RWPE2 (cell line): ENCODE measurements at regions not wholly inside any gene's neighbourhood (a gene's known extent, or its start where the extent isn't known, plus 50 kb on each side); places are given as distances from the start of the nearest gene placed in this dataset.

ENCODE experiments used
- ATAC-seq: fragments of 200-7000 bp; cut with Tn5 transposase; 3 replicates; pipeline ENCODE4 v1.9.1; 2021; ENCODE audit warnings: low read depth
- DNase-seq: peaks from one replicate; pipeline ENCODE4 v3.0.0-alpha.2; 2020; ENCODE audit warnings: low spot score
- H3K27ac ChIP-seq: fragments of 450-650 bp; 2 replicates; pipeline ENCODE4 v1.5.1; 2017; ENCODE audit warnings: mild to moderate bottlenecking; ENCODE audit not compliant: poor library complexity, severe bottlenecking
- H3K27me3 ChIP-seq: fragments of 250-450 bp; sonication (Bioruptor Pico); 2 replicates; pipeline ENCODE4 v1.5.1; 2021; ENCODE audit warnings: mild to moderate bottlenecking, moderate library complexity; ENCODE audit not compliant: insufficient read depth, poor library complexity, severe bottlenecking
- H3K36me3 ChIP-seq: fragments of 250-450 bp; sonication (Bioruptor Pico); 2 replicates; pipeline ENCODE4 v1.5.1; 2020; ENCODE audit warnings: low read depth, mild to moderate bottlenecking, moderate library complexity
- H3K4me1 ChIP-seq: fragments of 250-450 bp; sonication (Bioruptor Pico); 2 replicates; pipeline ENCODE4 v1.5.1; 2021; ENCODE audit warnings: mild to moderate bottlenecking, moderate library complexity; ENCODE audit not compliant: insufficient read depth, poor library complexity, severe bottlenecking
- H3K4me3 ChIP-seq: fragments of 250-450 bp; sonication (Bioruptor Pico); 2 replicates; pipeline ENCODE4 v1.5.1; 2021; ENCODE audit warnings: mild to moderate bottlenecking, moderate library complexity; ENCODE audit not compliant: severe bottlenecking
- H3K9me3 ChIP-seq: fragments of 250-450 bp; sonication (Bioruptor Pico); 2 replicates; pipeline ENCODE4 v1.5.1; 2021; ENCODE audit warnings: mild to moderate bottlenecking, moderate library complexity; ENCODE audit not compliant: severe bottlenecking
- TF ChIP-seq, protein P1 (sequence below): fragments of 450-650 bp; IDR thresholded peaks from one replicate; pipeline ENCODE4 v1.5.1; 2017; ENCODE audit warnings: mild to moderate bottlenecking, moderate library complexity; ENCODE audit not compliant: poor library complexity, severe bottlenecking

GRCh38 chr15:66938114-66938830 is 127.1 kb upstream of the SMAD3 start:
- TF ChIP-seq, protein P1, sequence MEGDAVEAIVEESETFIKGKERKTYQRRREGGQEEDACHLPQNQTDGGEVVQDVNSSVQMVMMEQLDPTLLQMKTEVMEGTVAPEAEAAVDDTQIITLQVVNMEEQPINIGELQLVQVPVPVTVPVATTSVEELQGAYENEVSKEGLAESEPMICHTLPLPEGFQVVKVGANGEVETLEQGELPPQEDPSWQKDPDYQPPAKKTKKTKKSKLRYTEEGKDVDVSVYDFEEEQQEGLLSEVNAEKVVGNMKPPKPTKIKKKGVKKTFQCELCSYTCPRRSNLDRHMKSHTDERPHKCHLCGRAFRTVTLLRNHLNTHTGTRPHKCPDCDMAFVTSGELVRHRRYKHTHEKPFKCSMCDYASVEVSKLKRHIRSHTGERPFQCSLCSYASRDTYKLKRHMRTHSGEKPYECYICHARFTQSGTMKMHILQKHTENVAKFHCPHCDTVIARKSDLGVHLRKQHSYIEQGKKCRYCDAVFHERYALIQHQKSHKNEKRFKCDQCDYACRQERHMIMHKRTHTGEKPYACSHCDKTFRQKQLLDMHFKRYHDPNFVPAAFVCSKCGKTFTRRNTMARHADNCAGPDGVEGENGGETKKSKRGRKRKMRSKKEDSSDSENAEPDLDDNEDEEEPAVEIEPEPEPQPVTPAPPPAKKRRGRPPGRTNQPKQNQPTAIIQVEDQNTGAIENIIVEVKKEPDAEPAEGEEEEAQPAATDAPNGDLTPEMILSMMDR = no peak
- H3K27me3 ChIP-seq = no peaks in the 10 kb centered on the region
- ATAC-seq (no peak), DNase-seq (peak; percentile 19)
- H3K27ac ChIP-seq = no peak overlapping the region
- no peak overlapping the region for H3K4me3 ChIP-seq
- no peaks in the 10 kb centered on the region for H3K36me3 ChIP-seq
- no peaks in the 10 kb centered on the region for H3K4me1 ChIP-seq
- H3K9me3 ChIP-seq = peaks cover 11% of the 10 kb centered on the region

GRCh38 chr15:66939016-66939415 is 126.4 kb upstream of the SMAD3 start:
- Histone ChIP-seq H3K27ac (no peak overlapping the region), H3K27me3 (no peaks in the 10 kb centered on the region), H3K9me3 (peaks cover 4% of the 10 kb centered on the region), H3K4me1 (no peaks in the 10 kb centered on the region), H3K4me3 (no peak overlapping the region), H3K36me3 (no peaks in the 10 kb centered on the region)
- ATAC-seq (no peak), DNase-seq (peak; percentile 5)
- TF ChIP-seq, protein P1 = no peak

GRCh38 chr15:66939451-66940023 is 125.9 kb upstream of the SMAD3 start:
- Histone ChIP-seq H3K4me1 (no peaks in the 10 kb centered on the region), H3K27ac (no peak overlapping the region), H3K27me3 (no peaks in the 10 kb centered on the region), H3K4me3 (no peak overlapping the region), H3K36me3 (no peaks in the 10 kb centered on the region), H3K9me3 (no peaks in the 10 kb centered on the region)
- ATAC-seq = no peak
- DNase-seq = peak; percentile 41
- TF ChIP-seq, protein P1 = no peak

DNA sequence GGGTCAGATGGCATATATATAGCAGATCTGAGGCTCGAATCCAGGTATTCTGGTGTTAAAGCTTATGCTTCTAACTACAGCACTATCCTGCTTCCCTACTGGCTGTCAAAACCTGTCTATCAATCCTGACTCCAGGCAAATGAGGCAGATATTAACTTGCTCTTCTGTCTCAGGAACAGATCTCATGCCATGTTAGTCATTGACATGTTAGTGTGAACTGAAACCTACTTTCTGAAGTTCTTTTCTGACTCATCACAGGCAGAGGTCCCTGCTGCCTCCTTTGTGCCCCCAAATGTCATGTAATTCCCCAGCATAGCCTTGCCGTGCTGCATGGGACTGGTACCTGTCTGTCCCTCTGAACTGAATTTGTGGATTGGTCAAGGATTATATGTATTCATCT is 125.0 kb upstream of the SMAD3 start:
- Histone ChIP-seq H3K4me3 (no peak overlapping the region), H3K27me3 (no peaks in the 10 kb centered on the region), H3K9me3 (no peaks in the 10 kb centered on the region), H3K4me1 (no peaks in the 10 kb centered on the region), H3K36me3 (no peaks in the 10 kb centered on the region), H3K27ac (no peak overlapping the region)
- peak; percentile 34; the same call in 1 of the 3 replicates for ATAC-seq
- TF ChIP-seq, protein P1 = no peak
- DNase-seq = peak; percentile 15
